Activated naive CD4-positive, alpha-beta T cell treated with anti-CD3 and anti-CD28 coated beads for 36 hours (primary cell): ENCODE measurements at regions not wholly inside any gene's neighbourhood (a gene's known extent, or its start where the extent isn't known, plus 50 kb on each side); places are given as distances from the start of the nearest gene placed in this dataset.

Experiments
- CTCF ChIA-PET: fragments of 350-600 bp; sonication (Branson Sonifier 250); formaldehyde crosslinking; loops from one replicate; lab custom pipeline; 2021; ENCODE audit warnings: antibody characterized with exemption; lab: Charles Lee
- DNase-seq: peaks from one replicate; pipeline ENCODE4 v3.0.0-alpha.2; 2020
- H3K27ac Mint-ChIP-seq: one replicate; pipeline ENCODE4 v1.8.0; 2021; ENCODE audit warnings: mild to moderate bottlenecking, mixed read lengths
- H3K27me3 Mint-ChIP-seq: one replicate; pipeline ENCODE4 v1.8.0; 2021; ENCODE audit warnings: low read depth, mixed read lengths
- H3K36me3 Mint-ChIP-seq: one replicate; pipeline ENCODE4 v1.8.0; 2021; ENCODE audit warnings: low read depth, mixed read lengths
- H3K4me1 Mint-ChIP-seq: one replicate; pipeline ENCODE4 v1.8.0; 2021; ENCODE audit warnings: low read depth, mixed read lengths
- H3K4me3 Mint-ChIP-seq: one replicate; pipeline ENCODE4 v1.8.0; 2021; ENCODE audit warnings: mild to moderate bottlenecking, moderate library complexity, mixed read lengths
- H3K9me3 Mint-ChIP-seq: one replicate; pipeline ENCODE4 v1.8.0; 2021; ENCODE audit warnings: mixed read lengths
- intact Hi-C: fragments of 100-400 bp; cut with micrococcal nuclease; formaldehyde crosslinking; loops from one replicate; pipeline ENCODE4 v1.15.1; 2023

- Mint-ChIP-seq H3K4me1 (no peaks in the 10 kb centered on the region), H3K4me3 (no peak overlapping the region), H3K9me3 (no peaks in the 10 kb centered on the region), H3K27ac (no peak overlapping the region), H3K27me3 (no peaks in the 10 kb centered on the region), H3K36me3 (no peaks in the 10 kb centered on the region)
- intact Hi-C loops = no loop called here
- CTCF ChIA-PET = no interaction called here
- DNase-seq = no peak
Measured at GRCh38 chr3:147740928-147741327, 331.8 kb downstream of the ZIC1 start.

GRCh38 chr3:147744967-147745366 lies 335.8 kb downstream of the ZIC1 start:
- H3K4me3 Mint-ChIP-seq = no peak overlapping the region
- H3K27me3 Mint-ChIP-seq = no peaks in the 10 kb centered on the region
- CTCF ChIA-PET = no interaction called here
- DNase-seq = no peak
- peaks cover 2% of the 10 kb centered on the region for H3K9me3 Mint-ChIP-seq
- no peaks in the 10 kb centered on the region for H3K36me3 Mint-ChIP-seq
- H3K27ac Mint-ChIP-seq = no peak overlapping the region
- no peaks in the 10 kb centered on the region for H3K4me1 Mint-ChIP-seq
- intact Hi-C loops = no loop called here

DNA sequence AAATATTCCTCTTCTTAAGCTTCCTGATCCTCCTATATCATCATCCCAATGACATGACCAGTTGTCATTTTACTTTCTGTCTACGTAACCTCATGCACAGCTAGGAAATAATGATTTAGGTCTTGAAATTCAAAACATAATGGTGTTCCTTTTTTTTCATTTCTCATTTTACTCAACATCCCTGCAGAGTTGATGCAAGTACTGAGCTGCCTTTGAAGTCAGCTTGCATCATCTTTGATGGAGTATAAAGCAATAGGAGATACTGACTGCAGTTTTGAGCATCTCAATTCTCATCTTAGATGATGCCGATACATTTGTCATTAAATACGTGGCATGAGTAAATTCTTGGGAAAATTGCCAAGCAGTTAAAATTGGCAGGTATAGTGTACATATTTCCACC lies 346.1 kb downstream of the ZIC1 start:
- H3K36me3 Mint-ChIP-seq = no peaks in the 10 kb centered on the region
- DNase-seq = no peak
- CTCF ChIA-PET = no interaction called here
- H3K27me3 Mint-ChIP-seq = no peaks in the 10 kb centered on the region
- no peaks in the 10 kb centered on the region for H3K4me1 Mint-ChIP-seq
- H3K4me3 Mint-ChIP-seq = no peak overlapping the region
- peaks cover 2% of the 10 kb centered on the region for H3K9me3 Mint-ChIP-seq
- no peak overlapping the region for H3K27ac Mint-ChIP-seq
- intact Hi-C loops = no loop called here

GRCh38 chr3:147756476-147756875 lies 347.3 kb downstream of the ZIC1 start:
- H3K36me3 Mint-ChIP-seq = no peaks in the 10 kb centered on the region
- CTCF ChIA-PET = no interaction called here
- H3K27ac Mint-ChIP-seq = no peak overlapping the region
- intact Hi-C loops = no loop called here
- peaks cover 2% of the 10 kb centered on the region for H3K9me3 Mint-ChIP-seq
- H3K4me3 Mint-ChIP-seq = no peak overlapping the region
- DNase-seq = no peak
- no peaks in the 10 kb centered on the region for H3K27me3 Mint-ChIP-seq
- no peaks in the 10 kb centered on the region for H3K4me1 Mint-ChIP-seq

- CTCF ChIA-PET = no interaction called here
- H3K27ac Mint-ChIP-seq = no peak overlapping the region
- no peaks in the 10 kb centered on the region for H3K4me1 Mint-ChIP-seq
- peaks cover 2% of the 10 kb centered on the region for H3K9me3 Mint-ChIP-seq
- no peaks in the 10 kb centered on the region for H3K27me3 Mint-ChIP-seq
- DNase-seq = no peak
- H3K36me3 Mint-ChIP-seq = no peaks in the 10 kb centered on the region
- no peak overlapping the region for H3K4me3 Mint-ChIP-seq
- intact Hi-C loops = no loop called here
Measured at GRCh38 chr3:147757866-147758265, 348.7 kb downstream of the ZIC1 start.

- H3K4me3 Mint-ChIP-seq = no peak overlapping the region
- CTCF ChIA-PET = no interaction called here
- intact Hi-C loops = no loop called here
- peaks cover 2% of the 10 kb centered on the region for H3K9me3 Mint-ChIP-seq
- no peaks in the 10 kb centered on the region for H3K27me3 Mint-ChIP-seq
- H3K27ac Mint-ChIP-seq = no peak overlapping the region
- H3K4me1 Mint-ChIP-seq = no peaks in the 10 kb centered on the region
- no peaks in the 10 kb centered on the region for H3K36me3 Mint-ChIP-seq
- no peak for DNase-seq
Measured at GRCh38 chr3:147758771-147759170, 349.6 kb downstream of the ZIC1 start.

- Mint-ChIP-seq H3K4me3 (no peak overlapping the region), H3K4me1 (no peaks in the 10 kb centered on the region), H3K27ac (no peak overlapping the region), H3K27me3 (no peaks in the 10 kb centered on the region), H3K9me3 (peaks cover 3% of the 10 kb centered on the region), H3K36me3 (no peaks in the 10 kb centered on the region)
- intact Hi-C loops = no loop called here
- CTCF ChIA-PET = no interaction called here
- DNase-seq = no peak
Measured at GRCh38 chr3:147760085-147760484, 350.9 kb downstream of the ZIC1 start.

- CTCF ChIA-PET = no interaction called here
- Mint-ChIP-seq H3K9me3 (peaks cover 3% of the 10 kb centered on the region), H3K27me3 (no peaks in the 10 kb centered on the region), H3K4me3 (no peak overlapping the region), H3K36me3 (no peaks in the 10 kb centered on the region), H3K4me1 (no peaks in the 10 kb centered on the region), H3K27ac (no peak overlapping the region)
- intact Hi-C loops = no loop called here
- DNase-seq = no peak
Measured at GRCh38 chr3:147760941-147761340, 351.8 kb downstream of the ZIC1 start.

- DNase-seq = no peak
- H3K9me3 Mint-ChIP-seq = peaks cover 7% of the 10 kb centered on the region
- H3K27me3 Mint-ChIP-seq = no peaks in the 10 kb centered on the region
- no peaks in the 10 kb centered on the region for H3K36me3 Mint-ChIP-seq
- CTCF ChIA-PET = interaction anchor here (0.7 kb wide), 1 partner anchor 53 kb away, joined by 3 read pairs; no protein-coding TSS in a partner anchor
- no peak overlapping the region for H3K4me3 Mint-ChIP-seq
- intact Hi-C loops = no loop called here
- no peak overlapping the region for H3K27ac Mint-ChIP-seq
- H3K4me1 Mint-ChIP-seq = no peaks in the 10 kb centered on the region
Measured at GRCh38 chr3:147773116-147773630, 364.0 kb downstream of the ZIC1 start.

GRCh38 chr3:147775411-147775810 lies 366.2 kb downstream of the ZIC1 start:
- Mint-ChIP-seq H3K4me3 (no peak overlapping the region), H3K27me3 (no peaks in the 10 kb centered on the region), H3K9me3 (peaks cover 5% of the 10 kb centered on the region), H3K27ac (no peak overlapping the region), H3K36me3 (no peaks in the 10 kb centered on the region), H3K4me1 (no peaks in the 10 kb centered on the region)
- CTCF ChIA-PET = no interaction called here
- intact Hi-C loops = no loop called here
- no peak for DNase-seq

GRCh38 chr3:147775816-147776530 lies 366.8 kb downstream of the ZIC1 start:
- CTCF ChIA-PET = no interaction called here
- peaks cover 5% of the 10 kb centered on the region for H3K9me3 Mint-ChIP-seq
- H3K4me1 Mint-ChIP-seq = no peaks in the 10 kb centered on the region
- no peak for DNase-seq
- no peaks in the 10 kb centered on the region for H3K36me3 Mint-ChIP-seq
- intact Hi-C loops = no loop called here
- no peaks in the 10 kb centered on the region for H3K27me3 Mint-ChIP-seq
- H3K27ac Mint-ChIP-seq = no peak overlapping the region
- H3K4me3 Mint-ChIP-seq = no peak overlapping the region

GRCh38 chr3:147793841-147794240 lies 384.7 kb downstream of the ZIC1 start:
- Mint-ChIP-seq H3K27ac (no peak overlapping the region), H3K27me3 (no peaks in the 10 kb centered on the region), H3K4me3 (no peak overlapping the region), H3K36me3 (no peaks in the 10 kb centered on the region), H3K9me3 (peaks cover 2% of the 10 kb centered on the region), H3K4me1 (no peaks in the 10 kb centered on the region)
- intact Hi-C loops = no loop called here
- CTCF ChIA-PET = no interaction called here
- DNase-seq = no peak

- intact Hi-C loops = no loop called here
- no peak for DNase-seq
- CTCF ChIA-PET = no interaction called here
- no peak overlapping the region for H3K27ac Mint-ChIP-seq
- no peak overlapping the region for H3K4me3 Mint-ChIP-seq
- H3K9me3 Mint-ChIP-seq = peaks cover 2% of the 10 kb centered on the region
- H3K4me1 Mint-ChIP-seq = no peaks in the 10 kb centered on the region
- no peaks in the 10 kb centered on the region for H3K36me3 Mint-ChIP-seq
- H3K27me3 Mint-ChIP-seq = no peaks in the 10 kb centered on the region
Measured at GRCh38 chr3:147794596-147794995, 385.4 kb downstream of the ZIC1 start.
